Glutamatergic neuron (in vitro differentiated cells): ENCODE measurements at regions not wholly inside any gene's neighbourhood (a gene's known extent, or its start where the extent isn't known, plus 50 kb on each side); places are given as distances from the start of the nearest gene placed in this dataset.

Source experiments
- DNase-seq: peaks from one replicate; pipeline ENCODE4 v3.0.0; 2022
- H3K27ac Mint-ChIP-seq: one replicate; pipeline ENCODE4 v1.8.0; 2020; ENCODE audit warnings: mild to moderate bottlenecking, mixed read lengths, inconsistent platforms; ENCODE audit not compliant: unreplicated experiment
- H3K27me3 Mint-ChIP-seq: one replicate; pipeline ENCODE4 v1.8.0; 2020; ENCODE audit warnings: mild to moderate bottlenecking, moderate library complexity, mixed read lengths, inconsistent platforms; ENCODE audit not compliant: unreplicated experiment
- H3K36me3 Mint-ChIP-seq: one replicate; pipeline ENCODE4 v1.8.0; 2020; ENCODE audit warnings: mild to moderate bottlenecking, mixed read lengths, inconsistent platforms; ENCODE audit not compliant: unreplicated experiment
- H3K4me1 Mint-ChIP-seq: one replicate; pipeline ENCODE4 v1.8.0; 2020; ENCODE audit warnings: mild to moderate bottlenecking, low read depth, mixed read lengths, inconsistent platforms; ENCODE audit not compliant: unreplicated experiment
- H3K4me3 Mint-ChIP-seq: one replicate; pipeline ENCODE4 v1.8.0; 2020; ENCODE audit warnings: mild to moderate bottlenecking, mixed read lengths, inconsistent platforms; ENCODE audit not compliant: unreplicated experiment
- H3K9me3 Mint-ChIP-seq: one replicate; pipeline ENCODE4 v1.8.0; 2020; ENCODE audit warnings: mild to moderate bottlenecking, moderate library complexity, mixed read lengths, inconsistent platforms; ENCODE audit not compliant: unreplicated experiment
- TF ChIP-seq, protein P1 (sequence below): fragments of 200-600 bp; sonication (generic); IDR thresholded peaks from one replicate; pipeline ENCODE4 v1.5.0; 2021; ENCODE audit not compliant: partially characterized antibody, unreplicated experiment

DNA sequence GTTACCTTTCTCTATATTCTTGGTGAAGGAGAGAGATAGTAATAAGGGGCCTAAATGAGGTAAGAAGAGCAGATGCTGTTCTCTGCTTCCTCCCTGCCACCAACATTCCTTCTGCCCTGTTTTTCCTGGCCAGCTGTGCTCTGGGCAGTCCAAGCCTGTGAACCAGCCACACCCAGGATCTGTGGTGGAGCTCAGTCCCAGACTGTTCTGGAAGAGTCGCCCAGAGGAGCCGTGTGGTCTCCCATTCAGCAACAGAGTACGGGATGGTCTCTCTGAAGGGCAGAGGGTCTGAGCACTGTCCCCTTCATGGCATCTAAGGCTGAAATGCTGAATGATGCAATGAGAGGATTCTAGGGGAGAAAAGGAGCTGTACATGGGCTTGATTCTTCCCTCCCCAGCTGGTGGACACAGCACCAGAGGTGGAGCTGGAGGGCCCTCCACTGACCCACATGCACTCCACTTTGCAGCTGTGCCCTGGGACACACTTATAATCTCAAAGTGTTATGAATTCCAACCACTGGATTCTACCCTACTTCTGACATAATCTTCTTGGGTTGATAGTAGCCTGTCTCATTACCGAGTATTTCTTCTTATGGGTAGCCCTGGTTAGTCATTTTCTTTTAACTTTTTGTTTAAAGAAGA, 70.8 kb upstream of the RPS23 start:
- H3K9me3 Mint-ChIP-seq: peaks cover 2% of the 10 kb centered on the region
- H3K4me1 Mint-ChIP-seq: peaks cover 14% of the 10 kb centered on the region
- no peak overlapping the region for H3K4me3 Mint-ChIP-seq
- DNase-seq: no peak
- no peaks in the 10 kb centered on the region for H3K27me3 Mint-ChIP-seq
- TF ChIP-seq, protein P1, sequence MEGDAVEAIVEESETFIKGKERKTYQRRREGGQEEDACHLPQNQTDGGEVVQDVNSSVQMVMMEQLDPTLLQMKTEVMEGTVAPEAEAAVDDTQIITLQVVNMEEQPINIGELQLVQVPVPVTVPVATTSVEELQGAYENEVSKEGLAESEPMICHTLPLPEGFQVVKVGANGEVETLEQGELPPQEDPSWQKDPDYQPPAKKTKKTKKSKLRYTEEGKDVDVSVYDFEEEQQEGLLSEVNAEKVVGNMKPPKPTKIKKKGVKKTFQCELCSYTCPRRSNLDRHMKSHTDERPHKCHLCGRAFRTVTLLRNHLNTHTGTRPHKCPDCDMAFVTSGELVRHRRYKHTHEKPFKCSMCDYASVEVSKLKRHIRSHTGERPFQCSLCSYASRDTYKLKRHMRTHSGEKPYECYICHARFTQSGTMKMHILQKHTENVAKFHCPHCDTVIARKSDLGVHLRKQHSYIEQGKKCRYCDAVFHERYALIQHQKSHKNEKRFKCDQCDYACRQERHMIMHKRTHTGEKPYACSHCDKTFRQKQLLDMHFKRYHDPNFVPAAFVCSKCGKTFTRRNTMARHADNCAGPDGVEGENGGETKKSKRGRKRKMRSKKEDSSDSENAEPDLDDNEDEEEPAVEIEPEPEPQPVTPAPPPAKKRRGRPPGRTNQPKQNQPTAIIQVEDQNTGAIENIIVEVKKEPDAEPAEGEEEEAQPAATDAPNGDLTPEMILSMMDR: no peak
- H3K27ac Mint-ChIP-seq: no peak overlapping the region
- no peaks in the 10 kb centered on the region for H3K36me3 Mint-ChIP-seq

DNA sequence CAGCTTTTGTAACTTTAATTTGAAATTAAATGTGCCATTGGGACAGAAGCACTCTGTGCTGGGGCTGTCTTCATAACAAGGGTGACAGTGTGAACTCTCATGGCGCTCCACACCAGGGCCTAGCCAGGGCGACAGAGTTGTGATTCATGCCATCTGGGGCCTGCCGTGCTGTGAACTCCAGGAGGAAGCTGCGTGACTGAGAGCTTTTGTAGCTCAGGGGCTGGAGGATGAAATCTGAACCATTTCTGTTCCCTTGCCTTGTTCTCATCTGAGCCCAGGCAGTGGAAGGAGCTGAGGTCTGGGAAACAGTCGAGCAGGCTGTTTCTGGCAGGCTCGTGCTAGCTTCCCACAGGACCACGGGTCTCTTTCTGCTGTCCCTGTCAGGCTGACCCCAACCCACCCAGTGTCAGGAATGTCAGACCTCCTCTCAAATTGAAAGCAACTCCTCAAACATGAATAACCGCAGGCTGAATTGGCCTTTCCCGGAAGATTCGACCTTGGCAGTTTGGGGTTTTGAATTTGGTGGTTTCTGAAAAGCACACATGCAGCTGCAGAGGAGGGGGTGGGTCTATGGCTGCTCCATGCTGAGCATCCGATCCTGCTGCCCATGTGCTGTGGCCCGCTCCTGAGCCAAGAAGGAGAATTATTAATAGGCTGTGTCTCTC, 69.2 kb upstream of the RPS23 start:
- Mint-ChIP-seq H3K36me3 (no peaks in the 10 kb centered on the region), H3K4me3 (no peak overlapping the region), H3K4me1 (peaks cover 17% of the 10 kb centered on the region), H3K27ac (peak overlapping the region; percentile 60), H3K27me3 (no peaks in the 10 kb centered on the region), H3K9me3 (peaks cover 2% of the 10 kb centered on the region)
- peak; percentile 31 for DNase-seq
- TF ChIP-seq, protein P1: no peak

DNA sequence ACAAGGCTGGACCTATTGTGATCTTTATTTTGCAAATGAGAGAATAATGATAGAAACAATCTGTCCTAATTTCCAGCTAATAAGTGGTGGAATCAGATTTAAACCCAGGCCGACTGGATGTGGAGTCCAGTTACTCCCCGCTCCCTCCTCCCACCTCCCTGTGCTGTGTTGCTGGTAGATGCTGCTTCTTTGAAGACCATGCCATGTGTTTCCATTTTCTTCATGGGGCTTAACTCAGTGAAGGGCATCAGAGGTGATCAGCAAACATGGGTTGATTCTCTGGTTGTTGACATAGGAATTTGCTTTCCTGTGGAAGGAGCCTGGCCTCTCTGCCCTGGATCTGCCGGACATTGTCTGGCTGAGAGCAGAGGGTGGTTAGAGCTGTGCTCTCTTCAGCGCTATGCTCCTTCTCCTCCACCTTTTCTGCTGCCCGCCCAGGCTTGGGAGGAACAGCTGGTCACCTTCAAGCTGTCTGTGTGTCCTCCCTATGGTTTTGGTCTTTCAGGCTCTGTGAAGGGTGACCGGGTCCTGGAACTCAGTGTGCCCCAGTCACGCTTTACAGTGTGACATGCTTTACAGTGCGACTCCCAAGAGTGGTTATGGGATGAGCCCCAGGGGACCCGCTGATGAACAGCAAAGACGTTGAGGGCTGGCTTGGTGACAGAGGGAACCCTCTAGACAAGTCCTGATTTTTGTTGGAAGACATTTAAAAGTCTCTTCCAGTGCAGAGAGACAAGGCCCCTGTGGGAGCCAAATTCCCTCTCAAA, 68.4 kb upstream of the RPS23 start:
- H3K9me3 Mint-ChIP-seq: peaks cover 2% of the 10 kb centered on the region
- no peaks in the 10 kb centered on the region for H3K27me3 Mint-ChIP-seq
- H3K4me3 Mint-ChIP-seq: no peak overlapping the region
- no peaks in the 10 kb centered on the region for H3K36me3 Mint-ChIP-seq
- peak overlapping the region; percentile 33 for H3K27ac Mint-ChIP-seq
- peaks cover 17% of the 10 kb centered on the region for H3K4me1 Mint-ChIP-seq
- peak; percentile 24 for DNase-seq
- TF ChIP-seq, protein P1: no peak

DNA sequence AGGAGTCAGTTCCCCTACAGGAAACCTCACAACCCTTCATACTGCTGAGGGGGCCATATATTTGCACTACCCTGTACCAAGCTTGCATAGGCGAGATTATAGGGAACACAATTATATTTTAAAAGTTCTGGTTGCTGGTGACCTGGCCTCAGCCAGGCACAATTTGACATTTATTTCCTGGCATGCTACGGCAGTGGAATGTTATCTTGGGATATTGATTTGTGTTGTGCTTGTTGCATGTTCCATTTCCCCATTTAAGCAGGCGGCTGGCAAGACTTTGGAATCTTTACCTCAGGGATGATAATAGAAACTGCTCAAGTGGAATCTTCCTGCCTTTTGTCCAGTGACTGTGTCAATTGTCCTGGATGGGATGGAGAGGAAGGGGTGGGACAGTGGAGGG, 67.0 kb upstream of the RPS23 start:
- Mint-ChIP-seq H3K27ac (no peak overlapping the region), H3K4me3 (no peak overlapping the region), H3K27me3 (no peaks in the 10 kb centered on the region), H3K36me3 (no peaks in the 10 kb centered on the region), H3K4me1 (peaks cover 17% of the 10 kb centered on the region), H3K9me3 (peaks cover 2% of the 10 kb centered on the region)
- TF ChIP-seq, protein P1: no peak
- DNase-seq: no peak
